Lower leg skin (tissue), 4 donors: ENCODE measurements at regions not wholly inside any gene's neighbourhood (a gene's known extent, or its start where the extent isn't known, plus 50 kb on each side); places are given as distances from the start of the nearest gene placed in this dataset.
A peak's percentile ranks its signal among the peaks of the same experiment; 100 is the strongest.

Experiments
- DNase-seq, 2 donors: peaks; one replicate each; pipeline ENCODE4 v3.0.0-alpha.2; 2019; ENCODE audit warnings: low spot score in 2 of 2
- H3K4me3 ChIP-seq: fragments of 200-600 bp; sonication (generic); 2 replicates; pipeline ENCODE4 v1.5.1; 2017; ENCODE audit warnings: mild to moderate bottlenecking, low read depth; ENCODE audit not compliant: poor library complexity, severe bottlenecking
- CTCF ChIP-seq, 3 donors: fragments of 450-650 bp; IDR thresholded peaks; one replicate each; pipeline ENCODE4 v1.5.1; 2016; ENCODE audit warnings: antibody characterized with exemption in 3 of 3, mild to moderate bottlenecking in 3 of 3, moderate library complexity in 2 of 3
- POLR2A ChIP-seq, 2 donors: fragments of 450-650 bp; IDR thresholded peaks; one replicate each; pipeline ENCODE4 v1.6.1; 2016 to 2017; ENCODE audit warnings: antibody characterized with exemption in 2 of 2, mild to moderate bottlenecking in 1 of 2, moderate library complexity in 1 of 2
- WGBS, 2 donors: methylation state at CpG; one replicate each; pipeline ENCODE4 v1.1.5; 2018; 5-methylcytosine and 5-hydroxymethylcytosine counted together
- intact Hi-C: fragments of 100-400 bp; cut with DNase I; formaldehyde crosslinking; loops from one replicate; pipeline ENCODE4 v1.15.0; 2023; ENCODE audit warnings: low total_unique reads

- no peak overlapping the region for H3K4me3 ChIP-seq
- no peak for TF ChIP-seq POLR2A (IDR thresholded peaks at IDR 0.05)
- TF ChIP-seq CTCF (IDR thresholded peaks at IDR 0.05) = no peak
- intact Hi-C loops = no loop called here
- DNase-seq = peak in 1 of 2 donors; percentile 63
- WGBS, 2 donors = 56 to 59% methylated on average over 5 of the region's 5 CpGs
Measured at GRCh38 chr7:57210871-57211270, 78.6 kb upstream of the ZNF479 start.

- H3K4me3 ChIP-seq = no peak overlapping the region
- WGBS, 2 donors = 68 to 80% methylated on average over 8 to 14 of the region's 14 CpGs
- intact Hi-C loops = no loop called here
- peak in 1 of 2 donors; percentile 70 for DNase-seq
- TF ChIP-seq POLR2A (IDR thresholded peaks at IDR 0.05) = no peak
- no peak for TF ChIP-seq CTCF (IDR thresholded peaks at IDR 0.05)
Measured at GRCh38 chr7:57211428-57212100, 79.3 kb upstream of the ZNF479 start.

- 70 to 85% methylated on average over 9 of the region's 9 CpGs for WGBS, 2 donors
- intact Hi-C loops = no loop called here
- no peak overlapping the region for H3K4me3 ChIP-seq
- no peak for TF ChIP-seq CTCF (IDR thresholded peaks at IDR 0.05)
- no peak for TF ChIP-seq POLR2A (IDR thresholded peaks at IDR 0.05)
- DNase-seq = no peak
Measured at GRCh38 chr7:57215423-57215822, 83.2 kb upstream of the ZNF479 start.

GRCh38 chr7:57216340-57216739 is 84.1 kb upstream of the ZNF479 start:
- intact Hi-C loops = no loop called here
- TF ChIP-seq POLR2A (IDR thresholded peaks at IDR 0.05) (no peak), CTCF (IDR thresholded peaks at IDR 0.05) (no peak)
- H3K4me3 ChIP-seq = no peak overlapping the region
- WGBS, 2 donors = 67 to 77% methylated on average over 6 of the region's 6 CpGs
- no peak for DNase-seq

GRCh38 chr7:57218196-57218716 is 86.0 kb upstream of the ZNF479 start:
- TF ChIP-seq POLR2A (IDR thresholded peaks at IDR 0.05) (no peak), CTCF (IDR thresholded peaks at IDR 0.05) (no peak)
- WGBS, 2 donors = 66 to 80% methylated on average over 7 of the region's 7 CpGs
- intact Hi-C loops = no loop called here
- DNase-seq = no peak
- no peak overlapping the region for H3K4me3 ChIP-seq

- TF ChIP-seq CTCF (IDR thresholded peaks at IDR 0.05) (no peak), POLR2A (IDR thresholded peaks at IDR 0.05) (no peak)
- no peak overlapping the region for H3K4me3 ChIP-seq
- DNase-seq = no peak
- intact Hi-C loops = no loop called here
- 87 to 93% methylated on average over 8 of the region's 8 CpGs for WGBS, 2 donors
Measured at GRCh38 chr7:57220746-57221145, 88.5 kb upstream of the ZNF479 start.
